CD14-positive monocyte (primary cell): ENCODE measurements at regions not wholly inside any gene's neighbourhood (a gene's known extent, or its start where the extent isn't known, plus 50 kb on each side); places are given as distances from the start of the nearest gene placed in this dataset.

ENCODE experiments used
- DNase-seq, 3 donors: peaks; one replicate each; pipeline ENCODE4 v3.0.0-alpha.2; 2011 to 2022
- H2AFZ ChIP-seq: 2 replicates; pipeline ENCODE4 v1.6.0; 2012; ENCODE audit warnings: mild to moderate bottlenecking, low read depth, low read length, inconsistent platforms; ENCODE audit not compliant: insufficient read depth, poor library complexity, severe bottlenecking
- H3K27ac ChIP-seq, 2 donors: 1 replicate in 1 of 2; 2 replicates in 1 of 2; pipeline ENCODE4 v1.5.1; 2012 to 2013; ENCODE audit warnings: low read length in 2 of 2, control low read depth in 1 of 2, inconsistent platforms in 1 of 2, low read depth in 1 of 2, mild to moderate bottlenecking in 1 of 2
- H3K27me3 ChIP-seq, 2 donors: one replicate each; pipeline versions ENCODE4 v1.6.0 to v1.6.1; 2011 to 2013; ENCODE audit warnings: low read length in 2 of 2; ENCODE audit not compliant: control insufficient read depth in 2 of 2, insufficient read depth in 2 of 2
- H3K36me3 ChIP-seq, 2 donors: replicated peaks in 1 of 2; 1 replicate in 1 of 2; 2 replicates in 1 of 2; pipeline versions ENCODE4 v1.5.1 to v1.6.1; 2012 to 2013; ENCODE audit warnings: low read length in 2 of 2, control low read depth in 1 of 2, inconsistent platforms in 1 of 2, mild to moderate bottlenecking in 1 of 2; ENCODE audit not compliant: insufficient read depth in 2 of 2, control insufficient read depth in 1 of 2
- H3K4me1 ChIP-seq, 2 donors: 1 replicate in 1 of 2; 2 replicates in 1 of 2; pipeline versions ENCODE4 v1.5.1 to v1.6.1; 2012 to 2013; ENCODE audit warnings: low read length in 2 of 2, control low read depth in 1 of 2, inconsistent platforms in 1 of 2, mild to moderate bottlenecking in 1 of 2, moderate library complexity in 1 of 2; ENCODE audit not compliant: insufficient read depth in 2 of 2, control insufficient read depth in 1 of 2
- H3K4me2 ChIP-seq: replicated peaks from 2 replicates; pipeline ENCODE3; 2012; ENCODE audit warnings: low read length, moderate library complexity, mild to moderate bottlenecking; ENCODE audit not compliant: poor library complexity, severe bottlenecking; ENCODE audit errors: extremely low read depth
- H3K4me3 ChIP-seq, 3 experiments: fragments of 200-600 bp in 1 of 3; sonication (generic) in 1 of 3; replicated peaks in 1 of 3; 1 replicate in 2 of 3; 2 replicates in 1 of 3; pipeline ENCODE4 v1.5.1; 2011 to 2013; ENCODE audit warnings: low read length in 3 of 3, mild to moderate bottlenecking in 3 of 3, control low read depth in 2 of 3, low read depth in 2 of 3, inconsistent platforms in 1 of 3, moderate library complexity in 1 of 3
- H3K79me2 ChIP-seq: 2 replicates; pipeline ENCODE4 v1.6.0; 2012; ENCODE audit warnings: mild to moderate bottlenecking, control low read depth, inconsistent platforms, low read length, moderate library complexity; ENCODE audit not compliant: insufficient read depth
- H3K9ac ChIP-seq: 2 replicates; pipeline ENCODE4 v1.6.0; 2017; ENCODE audit warnings: low read length, mild to moderate bottlenecking; ENCODE audit not compliant: insufficient read depth, poor library complexity, severe bottlenecking
- H3K9me3 ChIP-seq, 2 donors: replicated peaks in 1 of 2; 1 replicate in 1 of 2; 2 replicates in 1 of 2; pipeline versions ENCODE4 v1.5.1 to v1.6.1; 2012 to 2013; ENCODE audit warnings: low read length in 2 of 2, control low read depth in 1 of 2; ENCODE audit not compliant: control insufficient read depth in 1 of 2, insufficient read depth in 1 of 2
- H4K20me1 ChIP-seq: 2 replicates; pipeline ENCODE4 v1.6.0; 2012; ENCODE audit warnings: mild to moderate bottlenecking, low read length, control low read depth, moderate library complexity; ENCODE audit not compliant: insufficient read depth
- H3K27ac Mint-ChIP-seq, 7 donors: one replicate each; pipeline ENCODE4 v1.8.0; 2020; ENCODE audit warnings: mild to moderate bottlenecking in 7 of 7, mixed read lengths in 7 of 7, moderate library complexity in 6 of 7, inconsistent platforms in 2 of 7
- H3K27me3 Mint-ChIP-seq, 3 donors: one replicate each; pipeline ENCODE4 v1.8.0; 2021 to 2022; ENCODE audit warnings: low read depth in 3 of 3, mild to moderate bottlenecking in 3 of 3, mixed read lengths in 3 of 3, moderate library complexity in 3 of 3, inconsistent platforms in 1 of 3
- H3K36me3 Mint-ChIP-seq, 2 donors: one replicate each; pipeline ENCODE4 v1.8.0; 2020; ENCODE audit warnings: mixed read lengths in 2 of 2, inconsistent platforms in 1 of 2, mild to moderate bottlenecking in 1 of 2
- H3K4me1 Mint-ChIP-seq: one replicate; pipeline ENCODE4 v1.8.0; 2020; ENCODE audit warnings: mild to moderate bottlenecking, mixed read lengths
- H3K4me3 Mint-ChIP-seq, 2 donors: one replicate each; pipeline ENCODE4 v1.8.0; 2020; ENCODE audit warnings: mild to moderate bottlenecking in 2 of 2, mixed read lengths in 2 of 2, moderate library complexity in 1 of 2
- H3K9me3 Mint-ChIP-seq, 7 donors: one replicate each; pipeline ENCODE4 v1.8.0; 2020 to 2022; ENCODE audit warnings: mixed read lengths in 7 of 7, mild to moderate bottlenecking in 6 of 7, moderate library complexity in 6 of 7, inconsistent platforms in 2 of 7
- CTCF ChIP-seq: fragments of 200-600 bp; IDR thresholded peaks from one replicate; pipeline ENCODE4 v1.8.0; 2022; ENCODE audit warnings: antibody characterized with exemption, mild to moderate bottlenecking
- WGBS: methylation state at CpG from one replicate; pipeline ENCODE4 v1.1.5; 2013; ENCODE audit warnings: missing lambda C conversion rate; ENCODE audit not compliant: insufficient coverage; 5-methylcytosine and 5-hydroxymethylcytosine counted together
- intact Hi-C, 2 donors: fragments of 100-400 bp; cut with micrococcal nuclease; formaldehyde crosslinking; loops; one replicate each; pipeline versions ENCODE4 v1.15.0 to v1.15.1; 2023

GRCh38 chr5:145586661-145587307 lies 248.4 kb downstream of the PRELID2 start:
- Histone ChIP-seq H3K79me2 (no peaks in the 10 kb centered on the region), H3K4me1 (no peaks in the 10 kb centered on the region), H3K36me3 (no peaks in the 10 kb centered on the region), H4K20me1 (no peaks in the 10 kb centered on the region), H3K27me3 (no peaks in the 10 kb centered on the region), H3K4me2 (no peak overlapping the region), H3K9ac (no peak overlapping the region), H3K4me3 (no peak overlapping the region), H2AFZ (no peak overlapping the region), H3K9me3 (peaks cover 3% of the 10 kb centered on the region in 2 donors), H3K27ac (no peak overlapping the region)
- intact Hi-C loops: no loop called here
- Mint-ChIP-seq H3K4me1 (no peaks in the 10 kb centered on the region), H3K4me3 (no peak overlapping the region), H3K27ac (no peak overlapping the region), H3K36me3 (no peaks in the 10 kb centered on the region), H3K27me3 (no peaks in the 10 kb centered on the region), H3K9me3 (peaks cover 0 to 10% (median 6%) of the 10 kb centered on the region in 7 donors)
- no peak for TF ChIP-seq CTCF
- 100% methylated on average over 1 of the region's 5 CpGs for WGBS
- DNase-seq: no peak

GRCh38 chr5:145585443-145586148 lies 249.5 kb downstream of the PRELID2 start:
- no peak overlapping the region for H2AFZ ChIP-seq
- no peak for TF ChIP-seq CTCF
- H3K27me3 ChIP-seq: no peaks in the 10 kb centered on the region
- H3K9ac ChIP-seq: no peak overlapping the region
- Mint-ChIP-seq H3K27me3 (no peaks in the 10 kb centered on the region), H3K4me3 (no peak overlapping the region), H3K36me3 (no peaks in the 10 kb centered on the region), H3K4me1 (no peaks in the 10 kb centered on the region), H3K9me3 (peaks cover 4 to 13% (median 8%) of the 10 kb centered on the region in 7 donors), H3K27ac (no peak overlapping the region)
- H3K9me3 ChIP-seq: peaks cover 3 to 13% of the 10 kb centered on the region in 2 donors
- H3K4me3 ChIP-seq: no peak overlapping the region
- H3K36me3 ChIP-seq: no peaks in the 10 kb centered on the region
- 100% methylated on average over 1 of the region's 5 CpGs for WGBS
- no peak for DNase-seq
- H3K4me1 ChIP-seq: no peaks in the 10 kb centered on the region
- no peak overlapping the region for H3K27ac ChIP-seq
- no peaks in the 10 kb centered on the region for H3K79me2 ChIP-seq
- no peak overlapping the region for H3K4me2 ChIP-seq
- intact Hi-C loops: no loop called here
- H4K20me1 ChIP-seq: no peaks in the 10 kb centered on the region
